ENCODE measurements at regions not wholly inside any gene's neighbourhood (a gene's known extent, or its start where the extent isn't known, plus 50 kb on each side); places are given as distances from the start of the nearest gene placed in this dataset.

GRCh38 chr16:9556949-9557665, 465.7 kb downstream of the HAPSTR1 start:
- TF ChIP-seq NCOA4 (IDR thresholded peaks at IDR 0.05; ENCODE audit: partially characterized antibody) (no peak), ZZZ3 (IDR thresholded peaks at IDR 0.05) (no peak), HDAC3 (IDR thresholded peaks at IDR 0.05; ENCODE audit: borderline replicate concordance, partially characterized antibody) (no peak), CTCF (IDR thresholded peaks at IDR 0.05 in 2 of 3, conservative IDR thresholded peaks at IDR 0.05 in 1 of 3; ENCODE audit: insufficient read depth in 2 of 3, low read depth in 1 of 3, low read length in 3 of 3) (no peak), RHOXF2B (CRISPR knock-in tag; conservative IDR thresholded peaks at IDR 0.05) (no peak), MCM5 (IDR thresholded peaks at IDR 0.05; ENCODE audit: low read depth) (no peak), NCOR1 (IDR thresholded peaks at IDR 0.05) (no peak), RAD21 (CRISPR knock-in tag; conservative IDR thresholded peaks at IDR 0.05 in 1 of 2, IDR thresholded peaks at IDR 0.05 in 1 of 2) (no peak), MXI1 (IDR thresholded peaks at IDR 0.05; ENCODE audit: low read depth, low read length) (no peak), ZMIZ1 (IDR thresholded peaks at IDR 0.05; ENCODE audit: low read depth in 2 of 2, low read length in 2 of 2) (no peak), HMGXB4 (CRISPR knock-in tag; IDR thresholded peaks at IDR 0.05) (no peak), ZNF12 (CRISPR knock-in tag; IDR thresholded peaks at IDR 0.05) (no peak), MAX (CRISPR knock-in tag; IDR thresholded peaks at IDR 0.05) (no peak)
